Fibroblast of lung (primary cell): ENCODE measurements at regions not wholly inside any gene's neighbourhood (a gene's known extent, or its start where the extent isn't known, plus 50 kb on each side); places are given as distances from the start of the nearest gene placed in this dataset.

Source experiments
- DNase-seq, 2 donors: peaks; one replicate each; pipeline versions ENCODE4 v3.0.0 to v3.0.0-alpha.2; 2010; ENCODE audit warnings: low read depth in 2 of 2
- H2AFZ ChIP-seq: 2 replicates; pipeline ENCODE4 v1.5.1; 2012; ENCODE audit warnings: low read length, control low read depth, inconsistent platforms
- H3K27ac ChIP-seq: 2 replicates; pipeline ENCODE4 v1.5.1; 2011; ENCODE audit warnings: low read length, control low read depth; ENCODE audit not compliant: insufficient read depth
- H3K27me3 ChIP-seq: 2 replicates; pipeline ENCODE4 v1.5.1; 2011; ENCODE audit warnings: mild to moderate bottlenecking, low read length; ENCODE audit not compliant: control insufficient read depth, insufficient read depth
- H3K36me3 ChIP-seq: 2 replicates; pipeline ENCODE4 v1.5.1; 2011; ENCODE audit warnings: low read length; ENCODE audit not compliant: control insufficient read depth, insufficient read depth
- H3K4me1 ChIP-seq: 2 replicates; pipeline ENCODE4 v1.5.1; 2011; ENCODE audit warnings: low read length; ENCODE audit not compliant: control insufficient read depth, insufficient read depth; ENCODE audit errors: extremely low read depth
- H3K4me2 ChIP-seq: 2 replicates; pipeline ENCODE4 v1.5.1; 2011; ENCODE audit warnings: low read length, control low read depth; ENCODE audit not compliant: insufficient read depth; ENCODE audit errors: extremely low read depth
- H3K4me3 ChIP-seq, 4 experiments: fragments of 200-600 bp in 1 of 4; sonication (generic) in 1 of 4; replicated peaks in 1 of 4; 2 replicates each; pipeline ENCODE4 v1.5.1; 2011 to 2016; ENCODE audit warnings: low read length in 4 of 4, low read depth in 3 of 4, mild to moderate bottlenecking in 3 of 4, control low read depth in 2 of 4, inconsistent platforms in 1 of 4, mixed read lengths in 1 of 4; ENCODE audit not compliant: insufficient read depth in 1 of 4; ENCODE audit errors: control extremely low read depth in 1 of 4
- H3K79me2 ChIP-seq: 2 replicates; pipeline ENCODE4 v1.5.1; 2012; ENCODE audit warnings: mild to moderate bottlenecking, low read length, inconsistent platforms; ENCODE audit not compliant: control insufficient read depth, insufficient read depth
- H3K9ac ChIP-seq: 2 replicates; pipeline ENCODE4 v1.5.1; 2011; ENCODE audit warnings: mild to moderate bottlenecking, low read length, control low read depth; ENCODE audit not compliant: insufficient read depth
- H3K9me3 ChIP-seq: 2 replicates; pipeline ENCODE4 v1.5.1; 2012; ENCODE audit warnings: low read depth, low read length; ENCODE audit not compliant: control insufficient read depth, insufficient read depth
- H4K20me1 ChIP-seq: 2 replicates; pipeline ENCODE4 v1.5.1; 2011; ENCODE audit warnings: low read length; ENCODE audit not compliant: control insufficient read depth, insufficient read depth; ENCODE audit errors: extremely low read depth
- EZH2 ChIP-seq: IDR thresholded peaks from 2 replicates; pipeline ENCODE4 v1.5.1; 2012; ENCODE audit warnings: low read length, control low read depth, mild to moderate bottlenecking; ENCODE audit errors: missing control alignments
- TF ChIP-seq, protein P1 (sequence below), 2 donors: IDR thresholded peaks in 1 of 2; conservative IDR thresholded peaks in 1 of 2; 1 replicate in 1 of 2; 2 replicates in 1 of 2; pipeline ENCODE4 v1.5.1; 2011 to 2012; ENCODE audit warnings: low read length in 2 of 2, control low read depth in 1 of 2, inconsistent platforms in 1 of 2, low read depth in 1 of 2, mild to moderate bottlenecking in 1 of 2

- no peaks in the 10 kb centered on the region for H3K27me3 ChIP-seq
- H3K27ac ChIP-seq: no peak overlapping the region
- H3K4me2 ChIP-seq: no peak overlapping the region
- H3K4me1 ChIP-seq: no peaks in the 10 kb centered on the region
- H3K79me2 ChIP-seq: no peaks in the 10 kb centered on the region
- H4K20me1 ChIP-seq: no peaks in the 10 kb centered on the region
- no peak overlapping the region for H3K4me3 ChIP-seq
- H3K9me3 ChIP-seq: no peaks in the 10 kb centered on the region
- no peaks in the 10 kb centered on the region for H3K36me3 ChIP-seq
- no peak for DNase-seq
- H3K9ac ChIP-seq: no peak overlapping the region
- no peak overlapping the region for H2AFZ ChIP-seq
- no peak for TF ChIP-seq EZH2
- TF ChIP-seq, protein P1, sequence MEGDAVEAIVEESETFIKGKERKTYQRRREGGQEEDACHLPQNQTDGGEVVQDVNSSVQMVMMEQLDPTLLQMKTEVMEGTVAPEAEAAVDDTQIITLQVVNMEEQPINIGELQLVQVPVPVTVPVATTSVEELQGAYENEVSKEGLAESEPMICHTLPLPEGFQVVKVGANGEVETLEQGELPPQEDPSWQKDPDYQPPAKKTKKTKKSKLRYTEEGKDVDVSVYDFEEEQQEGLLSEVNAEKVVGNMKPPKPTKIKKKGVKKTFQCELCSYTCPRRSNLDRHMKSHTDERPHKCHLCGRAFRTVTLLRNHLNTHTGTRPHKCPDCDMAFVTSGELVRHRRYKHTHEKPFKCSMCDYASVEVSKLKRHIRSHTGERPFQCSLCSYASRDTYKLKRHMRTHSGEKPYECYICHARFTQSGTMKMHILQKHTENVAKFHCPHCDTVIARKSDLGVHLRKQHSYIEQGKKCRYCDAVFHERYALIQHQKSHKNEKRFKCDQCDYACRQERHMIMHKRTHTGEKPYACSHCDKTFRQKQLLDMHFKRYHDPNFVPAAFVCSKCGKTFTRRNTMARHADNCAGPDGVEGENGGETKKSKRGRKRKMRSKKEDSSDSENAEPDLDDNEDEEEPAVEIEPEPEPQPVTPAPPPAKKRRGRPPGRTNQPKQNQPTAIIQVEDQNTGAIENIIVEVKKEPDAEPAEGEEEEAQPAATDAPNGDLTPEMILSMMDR (conservative IDR thresholded peaks at IDR 0.05 in 1 of 2, IDR thresholded peaks at IDR 0.05 in 1 of 2; ENCODE audit: low read depth in 1 of 2, low read length in 2 of 2): no peak
Measured at GRCh38 chrX:147570483-147570882, 341.2 kb upstream of the FMR1 start.

DNA sequence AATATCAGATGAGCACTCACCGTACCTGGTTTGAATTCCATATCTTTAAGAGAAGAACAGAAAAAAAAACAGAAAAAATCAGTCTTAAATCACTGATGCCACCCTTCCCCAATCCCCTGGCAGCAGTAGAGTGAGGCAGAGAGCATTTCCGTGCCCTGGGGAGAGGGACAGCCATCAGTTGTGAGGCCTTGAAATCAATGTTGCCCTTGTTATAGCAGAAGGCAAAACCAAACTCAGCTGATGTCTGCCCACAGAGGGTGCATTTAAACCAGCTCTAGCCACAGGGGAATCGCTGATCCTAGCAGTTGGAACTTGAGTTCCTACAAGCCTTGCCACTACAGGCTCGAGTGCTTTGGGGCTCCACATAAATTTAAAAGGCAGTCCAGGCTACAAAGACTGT lies 338.5 kb upstream of the FMR1 start:
- no peak overlapping the region for H3K4me2 ChIP-seq
- H2AFZ ChIP-seq: no peak overlapping the region
- no peak for DNase-seq
- H3K79me2 ChIP-seq: no peaks in the 10 kb centered on the region
- no peak overlapping the region for H3K4me3 ChIP-seq
- no peak for TF ChIP-seq EZH2
- TF ChIP-seq, protein P1 (conservative IDR thresholded peaks at IDR 0.05 in 1 of 2, IDR thresholded peaks at IDR 0.05 in 1 of 2; ENCODE audit: low read depth in 1 of 2, low read length in 2 of 2): no peak
- no peaks in the 10 kb centered on the region for H3K27me3 ChIP-seq
- H3K36me3 ChIP-seq: no peaks in the 10 kb centered on the region
- H3K27ac ChIP-seq: no peak overlapping the region
- no peaks in the 10 kb centered on the region for H4K20me1 ChIP-seq
- no peaks in the 10 kb centered on the region for H3K4me1 ChIP-seq
- H3K9me3 ChIP-seq: no peaks in the 10 kb centered on the region
- H3K9ac ChIP-seq: no peak overlapping the region

- TF ChIP-seq, protein P1 (conservative IDR thresholded peaks at IDR 0.05 in 1 of 2, IDR thresholded peaks at IDR 0.05 in 1 of 2; ENCODE audit: low read depth in 1 of 2, low read length in 2 of 2): no peak
- no peak for TF ChIP-seq EZH2
Measured at GRCh38 chrX:147602176-147602696, 309.5 kb upstream of the FMR1 start.

More at GRCh38 chrX:147602176-147602696, 309.5 kb upstream of the FMR1 start:
- no peak overlapping the region for H3K4me3 ChIP-seq
- no peak overlapping the region for H3K9ac ChIP-seq
- no peak overlapping the region for H2AFZ ChIP-seq
- no peaks in the 10 kb centered on the region for H4K20me1 ChIP-seq
- no peak for DNase-seq
- no peak overlapping the region for H3K27ac ChIP-seq
- no peaks in the 10 kb centered on the region for H3K79me2 ChIP-seq
- H3K4me1 ChIP-seq: no peaks in the 10 kb centered on the region
- no peaks in the 10 kb centered on the region for H3K36me3 ChIP-seq
- H3K4me2 ChIP-seq: no peak overlapping the region
- no peaks in the 10 kb centered on the region for H3K9me3 ChIP-seq
- H3K27me3 ChIP-seq: no peaks in the 10 kb centered on the region
